OCI-LY7 (cell line): ENCODE measurements at regions not wholly inside any gene's neighbourhood (a gene's known extent, or its start where the extent isn't known, plus 50 kb on each side); places are given as distances from the start of the nearest gene placed in this dataset.

Experiments
- BruUV-seq: library from RNA; stranded (reverse); fragments of 400-500 nt; replicated peaks from 2 replicates; lab custom pipeline; 2021; lab: Mats Ljungman, UMichigan
- CTCF ChIA-PET: fragments of 300-600 bp; sonication (Branson Sonifier 250); formaldehyde crosslinking; loops from one replicate; lab custom pipeline; 2022; ENCODE audit warnings: antibody characterized with exemption; ENCODE audit not compliant: unreplicated experiment; lab: Charles Lee
- POLR2A ChIA-PET: fragments of 300-600 bp; sonication (Branson Sonifier 250); formaldehyde crosslinking; loops from one replicate; lab custom pipeline; 2022; ENCODE audit warnings: antibody characterized with exemption; lab: Charles Lee
- DNase-seq: peaks from one replicate; pipeline ENCODE4 v3.0.0-alpha.2; 2015; ENCODE audit warnings: low spot score
- H2AFZ ChIP-seq: fragments of 200-600 bp; sonication (generic), shearing (Covaris generic); 2 replicates; pipeline ENCODE4 v1.6.1; 2014; ENCODE audit warnings: mild to moderate bottlenecking, antibody characterized with exemption, low read length, moderate library complexity
- H3K27ac ChIP-seq: fragments of 200-600 bp; sonication (generic); 2 replicates; pipeline ENCODE4 v1.5.1; 2014; ENCODE audit warnings: mixed run types, low read depth, mild to moderate bottlenecking, moderate library complexity, low read length, inconsistent platforms; ENCODE audit not compliant: poor library complexity, severe bottlenecking
- H3K36me3 ChIP-seq: fragments of 200-600 bp; sonication (generic); 2 replicates; pipeline ENCODE4 v1.6.1; 2014; ENCODE audit warnings: mild to moderate bottlenecking, antibody characterized with exemption, low read length, moderate library complexity, mixed read lengths; ENCODE audit not compliant: insufficient read depth
- H3K4me1 ChIP-seq: fragments of 200-600 bp; sonication (generic); 2 replicates; pipeline ENCODE4 v1.5.1; 2014; ENCODE audit warnings: mild to moderate bottlenecking, low read length; ENCODE audit not compliant: insufficient read depth, poor library complexity, severe bottlenecking
- H3K4me2 ChIP-seq: fragments of 200-600 bp; sonication (generic); 2 replicates; pipeline ENCODE4 v1.6.1; 2014; ENCODE audit warnings: mild to moderate bottlenecking, low read length
- H3K4me3 ChIP-seq: fragments of 200-600 bp; sonication (generic); 2 replicates; pipeline ENCODE4 v1.5.1; 2014; ENCODE audit warnings: mild to moderate bottlenecking, low read depth, low read length; ENCODE audit not compliant: poor library complexity, severe bottlenecking
- H3K79me2 ChIP-seq: fragments of 200-600 bp; sonication (generic); 2 replicates; pipeline ENCODE4 v1.6.1; 2016; ENCODE audit warnings: low read depth, mild to moderate bottlenecking, low read length, moderate library complexity, mixed read lengths; ENCODE audit not compliant: insufficient read depth
- H3K9me2 ChIP-seq: fragments of 200-600 bp; sonication (generic); 2 replicates; pipeline ENCODE4 v1.6.1; 2016; ENCODE audit warnings: mild to moderate bottlenecking, low read length, mixed read lengths; ENCODE audit not compliant: insufficient read depth
- H3K9me3 ChIP-seq: fragments of 200-600 bp; sonication (generic); 2 replicates; pipeline ENCODE4 v1.6.1; 2014; ENCODE audit warnings: mild to moderate bottlenecking, mixed run types, low read length, mixed read lengths
- H4K20me1 ChIP-seq: fragments of 200-600 bp; sonication (generic); 2 replicates; pipeline ENCODE4 v1.6.1; 2014; ENCODE audit warnings: mild to moderate bottlenecking, antibody characterized with exemption, low read length, moderate library complexity, mixed read lengths; ENCODE audit not compliant: insufficient read depth
- EZH2phosphoT487 ChIP-seq: fragments of 200-600 bp; sonication (generic); IDR thresholded peaks from 2 replicates; pipeline ENCODE4 v1.6.1; 2018; ENCODE audit warnings: low read depth, borderline replicate concordance, mild to moderate bottlenecking, mixed run types, antibody characterized with exemption, low read length, moderate library complexity, mixed read lengths
- intact Hi-C: fragments of 100-400 bp; cut with micrococcal nuclease; formaldehyde crosslinking; loops from one replicate; pipeline ENCODE4 v1.10.0; 2022; ENCODE audit not compliant: unreplicated experiment
- TF ChIP-seq, protein P1 (sequence below): fragments of 200-600 bp; sonication (generic); conservative IDR thresholded peaks from 2 replicates; pipeline ENCODE4 v1.5.1; 2014; ENCODE audit warnings: mild to moderate bottlenecking, antibody characterized with exemption, low read length, moderate library complexity, mixed read lengths

DNA sequence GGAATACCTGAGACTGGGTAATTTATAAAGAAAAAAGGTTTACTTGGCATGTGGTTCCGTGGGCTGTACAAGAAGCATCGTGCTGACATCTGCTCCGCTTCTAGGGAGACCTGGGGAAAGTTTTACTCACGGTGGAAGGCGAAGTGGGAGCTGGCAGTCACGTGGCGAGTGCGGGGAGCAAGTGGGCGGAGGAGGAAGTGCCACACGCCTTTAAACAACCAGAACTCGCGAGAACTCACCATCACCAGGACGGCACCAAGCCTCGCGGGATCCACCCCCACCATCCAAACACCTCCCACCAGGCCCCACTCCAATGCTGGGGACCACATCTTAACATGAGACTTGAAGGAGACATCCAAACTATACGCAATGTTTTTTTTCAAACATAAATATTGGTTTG, 406.2 kb upstream of the IRX4 start:
- Histone ChIP-seq H3K36me3 (no peaks in the 10 kb centered on the region), H3K4me2 (no peak overlapping the region), H3K79me2 (no peaks in the 10 kb centered on the region), H3K27ac (no peak overlapping the region), H3K4me1 (no peaks in the 10 kb centered on the region), H3K4me3 (no peak overlapping the region), H3K9me2 (no peaks in the 10 kb centered on the region), H4K20me1 (no peaks in the 10 kb centered on the region), H2AFZ (no peak overlapping the region), H3K9me3 (no peaks in the 10 kb centered on the region)
- no peak for DNase-seq
- POLR2A ChIA-PET: no interaction called here
- intact Hi-C loops: no loop called here
- TF ChIP-seq, protein P1, sequence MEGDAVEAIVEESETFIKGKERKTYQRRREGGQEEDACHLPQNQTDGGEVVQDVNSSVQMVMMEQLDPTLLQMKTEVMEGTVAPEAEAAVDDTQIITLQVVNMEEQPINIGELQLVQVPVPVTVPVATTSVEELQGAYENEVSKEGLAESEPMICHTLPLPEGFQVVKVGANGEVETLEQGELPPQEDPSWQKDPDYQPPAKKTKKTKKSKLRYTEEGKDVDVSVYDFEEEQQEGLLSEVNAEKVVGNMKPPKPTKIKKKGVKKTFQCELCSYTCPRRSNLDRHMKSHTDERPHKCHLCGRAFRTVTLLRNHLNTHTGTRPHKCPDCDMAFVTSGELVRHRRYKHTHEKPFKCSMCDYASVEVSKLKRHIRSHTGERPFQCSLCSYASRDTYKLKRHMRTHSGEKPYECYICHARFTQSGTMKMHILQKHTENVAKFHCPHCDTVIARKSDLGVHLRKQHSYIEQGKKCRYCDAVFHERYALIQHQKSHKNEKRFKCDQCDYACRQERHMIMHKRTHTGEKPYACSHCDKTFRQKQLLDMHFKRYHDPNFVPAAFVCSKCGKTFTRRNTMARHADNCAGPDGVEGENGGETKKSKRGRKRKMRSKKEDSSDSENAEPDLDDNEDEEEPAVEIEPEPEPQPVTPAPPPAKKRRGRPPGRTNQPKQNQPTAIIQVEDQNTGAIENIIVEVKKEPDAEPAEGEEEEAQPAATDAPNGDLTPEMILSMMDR: no peak
- no peak for TF ChIP-seq EZH2phosphoT487
- CTCF ChIA-PET: no interaction called here
- BruUV-seq: no TSS peak

DNA sequence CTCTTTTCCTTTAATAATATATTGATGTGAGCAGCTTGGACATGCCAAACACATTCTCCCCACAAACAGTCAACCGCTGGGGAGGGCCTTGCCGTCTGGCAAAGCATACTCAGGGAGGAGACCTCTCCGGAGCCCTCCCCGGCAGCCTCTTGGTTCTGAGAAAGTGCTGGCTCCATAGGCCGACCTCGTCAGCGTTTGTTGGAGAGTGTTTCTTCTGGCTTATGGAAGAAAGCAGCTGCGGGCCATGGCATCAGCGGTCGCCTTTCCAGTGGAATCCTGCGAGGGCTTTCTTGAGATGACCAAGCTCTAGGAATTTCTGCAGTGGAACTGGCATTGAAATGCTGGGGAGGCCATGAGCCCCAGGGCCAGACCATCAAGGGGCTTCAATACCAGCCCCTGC, 405.7 kb upstream of the IRX4 start:
- ChIA-PET CTCF (no interaction called here), POLR2A (interaction anchor here (0.6 kb wide), 1 partner anchor 1122 kb away, joined by 6 read pairs; no protein-coding TSS in a partner anchor)
- Histone ChIP-seq H3K9me2 (no peaks in the 10 kb centered on the region), H3K4me2 (no peak overlapping the region), H3K79me2 (no peaks in the 10 kb centered on the region), H4K20me1 (no peaks in the 10 kb centered on the region), H2AFZ (no peak overlapping the region), H3K27ac (no peak overlapping the region), H3K9me3 (no peaks in the 10 kb centered on the region), H3K4me3 (no peak overlapping the region), H3K36me3 (no peaks in the 10 kb centered on the region), H3K4me1 (no peaks in the 10 kb centered on the region)
- TF ChIP-seq, protein P1: no peak
- TF ChIP-seq EZH2phosphoT487: no peak
- intact Hi-C loops: no loop called here
- DNase-seq: no peak
- BruUV-seq: no TSS peak

DNA sequence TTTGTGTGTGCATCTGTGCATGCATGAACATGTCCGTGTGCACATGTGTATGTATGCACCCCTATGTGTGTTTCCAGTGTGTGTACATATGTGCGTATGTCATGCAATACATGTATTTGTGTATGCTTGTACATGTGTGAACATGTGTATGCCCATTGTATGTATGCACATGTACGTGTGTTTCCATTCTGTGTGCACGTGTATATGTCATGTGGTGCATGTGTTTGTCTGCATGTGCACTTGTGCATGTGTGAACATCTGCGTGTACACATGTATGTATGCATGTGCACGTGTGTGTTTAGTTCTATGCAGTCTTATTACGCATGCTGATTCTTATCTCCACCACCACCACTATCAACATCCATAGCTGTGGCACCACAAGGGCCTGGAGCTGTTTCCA, 403.5 kb upstream of the IRX4 start:
- H3K79me2 ChIP-seq: no peaks in the 10 kb centered on the region
- POLR2A ChIA-PET: interaction anchor here (0.6 kb wide), 1 partner anchor 49 kb away, joined by 3 read pairs; no protein-coding TSS in a partner anchor
- no peaks in the 10 kb centered on the region for H3K4me1 ChIP-seq
- no peaks in the 10 kb centered on the region for H3K9me2 ChIP-seq
- no peak overlapping the region for H3K4me2 ChIP-seq
- H3K27ac ChIP-seq: no peak overlapping the region
- no peaks in the 10 kb centered on the region for H3K9me3 ChIP-seq
- H3K36me3 ChIP-seq: no peaks in the 10 kb centered on the region
- H3K4me3 ChIP-seq: no peak overlapping the region
- CTCF ChIA-PET: no interaction called here
- H2AFZ ChIP-seq: no peak overlapping the region
- no TSS peak for BruUV-seq
- intact Hi-C loops: no loop called here
- DNase-seq: no peak
- H4K20me1 ChIP-seq: no peaks in the 10 kb centered on the region
- no peak for TF ChIP-seq EZH2phosphoT487
- TF ChIP-seq, protein P1: no peak
